Amniotic epithelial cell (primary cell): ENCODE measurements at regions not wholly inside any gene's neighbourhood (a gene's known extent, or its start where the extent isn't known, plus 50 kb on each side); places are given as distances from the start of the nearest gene placed in this dataset.

ENCODE experiments used
- DNase-seq: peaks from one replicate; pipeline ENCODE4 v3.0.0-alpha.2; 2010; ENCODE audit warnings: low read depth

DNA sequence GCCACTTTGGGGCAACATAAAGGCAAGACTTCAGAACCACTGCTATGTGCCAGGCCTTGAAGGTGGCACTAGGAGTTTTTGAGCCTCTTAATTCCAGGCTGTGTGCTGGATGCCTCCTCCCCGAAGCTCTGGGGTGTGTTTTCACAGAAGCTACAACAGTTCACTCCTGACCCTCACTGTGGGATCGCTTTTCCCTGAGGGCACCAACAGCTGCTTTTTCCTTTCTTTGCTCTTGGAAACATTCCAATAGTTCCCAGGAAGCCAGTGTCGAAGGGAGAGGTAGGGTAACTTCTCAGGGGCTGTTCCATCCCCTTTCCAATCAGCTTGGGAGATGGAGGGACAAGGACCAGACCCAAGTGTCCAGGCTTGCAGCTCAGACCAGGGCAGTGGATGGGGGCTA, 153.4 kb downstream of the C1orf94 start:
- DNase-seq = no peak

DNA sequence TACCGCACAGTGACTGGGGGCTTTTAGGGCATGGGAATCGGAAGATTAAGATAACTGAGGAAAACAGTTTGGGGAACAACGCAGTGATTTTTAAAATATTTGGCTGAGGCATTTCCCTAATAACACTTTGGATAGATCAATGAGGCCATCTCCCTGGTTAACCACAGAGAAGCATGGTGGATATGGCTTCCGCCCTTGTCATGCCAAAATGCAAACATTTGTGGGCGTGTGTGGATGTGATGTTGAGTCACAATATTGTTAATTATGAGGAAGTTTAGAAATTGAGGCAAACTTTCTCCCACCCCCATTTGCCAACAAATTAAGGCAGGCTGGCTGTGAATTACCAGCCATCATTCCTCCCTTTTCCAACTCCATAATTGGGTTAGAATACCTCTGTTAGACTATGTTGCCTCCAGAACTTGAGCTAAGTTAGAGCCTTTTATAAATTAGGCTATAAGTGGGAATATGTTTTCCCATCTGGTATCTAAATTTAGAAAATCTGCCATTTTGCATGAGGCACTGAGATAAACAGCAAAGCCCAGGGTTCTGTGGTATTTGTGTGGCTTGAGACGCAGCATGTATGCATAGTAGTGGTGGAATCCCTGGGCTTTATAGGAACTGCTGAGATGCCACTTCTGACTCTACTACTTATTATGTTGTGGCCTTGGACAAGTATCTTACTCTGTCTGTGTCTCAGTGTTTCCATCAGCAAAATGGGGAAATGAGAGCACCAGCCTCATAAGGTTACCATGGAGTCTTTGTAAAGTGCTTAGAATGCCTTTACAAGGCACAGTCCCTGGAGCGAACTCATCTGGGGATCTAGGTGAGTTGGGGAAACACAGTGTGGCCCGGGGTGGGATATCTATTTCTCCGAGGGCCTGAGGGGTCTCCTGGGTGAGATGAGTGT, 154.6 kb downstream of the C1orf94 start:
- no peak for DNase-seq

DNA sequence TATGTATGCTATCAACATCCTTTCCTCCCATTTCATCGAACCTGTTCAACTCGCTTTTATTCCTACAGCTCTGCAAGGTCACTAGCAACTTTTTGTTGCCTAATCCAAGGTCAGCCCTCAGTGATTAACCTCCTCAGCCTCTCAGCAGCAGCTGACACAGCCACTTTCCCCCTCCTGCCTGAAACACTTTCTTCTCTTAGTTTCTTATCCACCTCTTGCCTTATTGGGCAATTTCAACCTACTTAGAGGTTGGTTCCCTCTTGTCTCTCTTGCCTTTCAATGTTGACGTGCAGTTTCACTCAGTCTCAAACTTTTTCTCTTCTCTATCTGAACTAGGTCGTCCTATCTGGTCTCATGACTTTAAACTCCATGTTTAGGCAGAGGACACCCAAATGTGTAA, 156.3 kb downstream of the C1orf94 start:
- DNase-seq = no peak

DNA sequence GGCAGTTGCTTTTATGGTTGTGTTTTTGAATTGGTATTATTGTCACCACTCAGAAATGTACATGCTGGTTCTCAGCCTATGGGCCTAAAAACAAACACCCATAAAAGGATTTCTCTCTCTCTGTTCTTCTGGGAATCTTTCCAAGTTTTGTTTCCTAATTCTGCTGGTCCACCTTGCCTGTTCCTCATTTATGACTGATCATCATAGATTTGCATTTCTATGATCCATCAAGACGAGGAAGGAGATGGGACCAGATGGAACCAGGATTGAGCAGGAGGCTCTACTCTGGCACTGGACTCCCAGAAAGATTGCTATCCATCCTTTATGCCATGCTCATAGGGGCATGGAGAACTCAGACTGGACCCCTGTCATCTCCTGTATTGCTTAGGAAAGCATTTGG, 162.2 kb downstream of the C1orf94 start:
- no peak for DNase-seq

DNA sequence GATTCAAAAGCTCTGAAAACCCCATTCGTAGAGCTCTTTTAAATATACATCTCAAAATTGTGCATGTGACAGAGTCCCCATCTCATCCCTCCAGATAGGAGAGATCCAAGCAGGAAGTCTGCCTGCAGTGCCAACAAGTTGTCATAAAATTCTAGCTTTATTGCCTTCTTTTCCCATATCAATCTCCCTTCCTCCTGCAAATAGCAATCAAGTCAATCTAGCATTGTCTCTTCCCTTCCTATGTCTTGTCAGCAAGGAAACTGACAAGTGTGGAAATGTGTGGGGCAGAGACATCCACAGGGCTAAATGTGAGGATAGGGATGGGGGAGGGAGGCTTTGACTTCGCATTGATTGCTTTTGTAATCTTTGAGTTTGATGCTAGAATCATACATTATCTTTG, 165.2 kb downstream of the C1orf94 start:
- DNase-seq = no peak

DNA sequence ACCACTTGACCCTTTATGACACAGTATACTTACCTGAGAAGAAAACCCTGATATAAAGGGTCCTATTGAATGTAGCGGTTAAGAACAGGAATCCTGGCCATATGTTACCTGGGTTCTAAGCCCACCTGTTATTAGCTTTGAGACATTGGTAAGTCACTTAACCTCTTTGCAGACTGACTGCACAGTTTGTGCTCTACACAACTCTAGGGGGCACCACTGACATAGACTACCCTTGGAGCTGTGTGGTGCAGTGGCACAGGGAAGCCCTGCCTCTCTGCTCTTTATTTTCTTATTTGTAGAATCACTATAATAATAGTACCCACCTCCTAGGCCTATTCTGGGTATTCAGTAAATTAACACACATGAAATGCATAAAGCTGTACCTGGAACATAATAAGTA, 165.6 kb downstream of the C1orf94 start:
- no peak for DNase-seq

DNA sequence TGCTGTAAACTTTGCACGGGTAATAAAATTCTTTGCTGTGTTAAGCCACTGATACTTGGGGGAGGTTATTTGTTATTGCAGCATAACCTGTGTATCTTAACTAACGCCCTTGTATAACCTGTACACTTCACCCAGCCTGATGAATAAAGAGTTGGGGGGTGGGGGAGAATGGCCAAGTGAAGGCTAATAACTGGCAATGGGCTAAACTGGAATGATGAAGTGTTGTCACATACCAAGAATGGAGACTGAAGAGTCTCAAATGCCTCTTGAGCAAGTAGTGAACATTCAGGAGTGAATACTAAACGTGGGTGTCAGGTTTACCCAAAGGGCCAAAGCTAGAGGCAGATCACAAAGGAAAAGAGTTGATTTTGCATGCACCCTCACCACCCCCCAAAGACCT, 169.4 kb downstream of the C1orf94 start:
- DNase-seq = no peak

DNA sequence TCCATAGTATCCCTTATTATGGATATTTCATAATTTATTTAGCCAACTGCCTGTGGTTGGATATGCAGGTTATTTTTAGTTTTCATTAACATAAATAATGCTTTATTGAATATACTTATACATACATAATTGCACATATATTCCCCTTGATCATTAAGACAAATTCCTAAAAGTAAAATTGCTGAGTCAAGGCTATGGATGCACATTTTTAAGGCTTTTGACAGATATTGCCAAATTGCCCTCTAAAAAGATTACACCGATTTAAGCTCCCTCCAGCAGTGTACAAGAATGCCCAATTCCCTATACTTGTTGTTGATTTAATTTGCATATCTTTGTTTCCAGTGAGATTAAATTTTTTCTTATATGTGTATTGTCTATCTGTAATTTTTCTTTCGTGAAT, 176.7 kb downstream of the C1orf94 start:
- DNase-seq = no peak

DNA sequence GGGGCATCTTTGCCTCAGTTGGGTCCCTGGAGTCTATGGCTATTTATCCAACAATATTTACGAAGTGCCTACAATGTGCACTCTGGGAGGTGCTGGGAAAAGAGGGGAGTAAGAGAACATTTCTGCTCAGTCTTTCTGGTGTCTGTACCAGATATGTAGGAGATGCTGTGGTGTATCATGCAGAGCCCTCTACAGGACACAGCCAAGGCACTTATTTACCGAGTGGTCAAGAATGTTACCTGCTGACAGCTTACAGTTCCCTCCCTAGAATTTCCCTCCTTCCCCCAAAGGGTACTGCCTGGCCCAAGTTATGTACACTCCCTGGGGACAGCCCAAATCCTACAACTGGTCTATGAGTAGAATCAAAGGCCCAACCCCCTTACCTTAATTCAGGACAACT, 177.7 kb downstream of the C1orf94 start:
- DNase-seq = no peak

DNA sequence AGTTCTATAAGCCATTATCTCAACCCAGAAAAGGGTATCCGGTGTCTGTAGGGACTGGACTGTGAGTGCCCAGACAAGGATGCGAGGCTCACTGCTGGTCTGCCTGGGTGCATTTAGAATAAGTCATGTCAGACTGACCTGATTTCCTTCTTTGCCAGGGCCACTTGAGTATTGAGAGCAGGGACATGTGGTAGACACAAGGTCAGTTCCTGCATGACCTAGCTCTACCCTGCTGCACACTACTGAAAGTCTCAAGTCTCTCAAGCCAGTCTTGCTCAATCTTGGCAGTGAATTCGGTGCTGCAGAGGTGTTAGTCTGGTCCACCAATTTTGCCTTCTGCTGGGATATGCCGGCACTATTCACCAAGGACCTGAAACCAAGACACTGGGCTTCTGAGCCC, 180.1 kb downstream of the C1orf94 start:
- no peak for DNase-seq

DNA sequence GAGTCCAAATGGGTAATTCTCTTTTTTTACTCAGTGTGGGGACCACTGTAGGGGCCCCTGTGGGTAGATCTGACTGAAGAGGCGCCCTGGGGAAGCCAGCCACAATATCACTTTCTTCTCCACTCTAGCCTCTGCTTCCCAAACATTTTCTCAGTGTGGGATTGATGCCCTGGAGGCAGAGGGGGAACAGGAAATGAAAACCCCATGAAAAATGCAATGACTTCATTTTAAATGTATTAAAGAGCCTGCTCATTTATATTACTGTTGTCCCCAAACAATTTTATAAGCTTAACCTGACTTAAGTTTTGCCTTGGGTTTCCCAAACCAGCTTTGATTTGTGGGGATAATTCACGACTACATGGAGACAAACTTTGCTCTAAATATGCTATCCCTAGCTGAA, 181.9 kb downstream of the C1orf94 start:
- DNase-seq = no peak

DNA sequence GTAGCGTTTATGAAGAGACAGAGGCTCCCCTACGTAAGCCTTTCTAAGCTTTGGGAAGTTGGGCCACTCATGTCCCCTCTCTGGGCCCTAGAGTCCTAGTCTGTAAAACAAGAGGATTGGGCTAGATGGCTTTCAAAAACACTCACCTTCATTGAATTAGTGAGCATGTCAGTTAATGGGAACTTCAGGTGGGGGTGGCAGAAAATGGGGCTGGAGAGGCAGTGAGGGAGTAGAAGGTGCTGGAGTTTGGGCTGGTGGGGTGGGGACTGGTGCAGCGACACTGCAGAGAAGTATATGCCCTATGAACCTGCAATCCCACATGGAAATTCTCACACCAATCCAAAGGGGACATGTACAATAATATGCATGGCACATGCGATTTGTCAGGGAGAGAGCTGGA, 182.7 kb downstream of the C1orf94 start:
- no peak for DNase-seq

DNA sequence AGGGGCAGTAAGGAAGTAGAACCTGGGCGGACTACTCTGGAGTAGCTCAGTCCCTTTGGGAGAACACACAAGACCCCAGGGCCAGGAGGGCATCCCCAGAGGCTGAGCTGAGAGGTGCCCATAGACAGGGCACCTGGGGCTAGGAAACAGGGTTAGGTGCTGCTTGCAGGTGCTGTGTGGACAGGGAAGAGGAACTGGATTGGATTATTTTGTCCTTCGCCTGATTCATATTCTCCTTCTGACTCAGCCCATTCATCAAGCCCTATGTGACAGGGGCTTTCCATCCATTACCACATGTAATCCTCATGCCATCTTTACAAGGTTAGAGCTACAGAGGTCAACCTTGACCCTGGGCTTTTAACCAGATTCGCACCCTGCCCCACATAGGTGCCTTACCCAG, 183.9 kb downstream of the C1orf94 start:
- no peak for DNase-seq

DNA sequence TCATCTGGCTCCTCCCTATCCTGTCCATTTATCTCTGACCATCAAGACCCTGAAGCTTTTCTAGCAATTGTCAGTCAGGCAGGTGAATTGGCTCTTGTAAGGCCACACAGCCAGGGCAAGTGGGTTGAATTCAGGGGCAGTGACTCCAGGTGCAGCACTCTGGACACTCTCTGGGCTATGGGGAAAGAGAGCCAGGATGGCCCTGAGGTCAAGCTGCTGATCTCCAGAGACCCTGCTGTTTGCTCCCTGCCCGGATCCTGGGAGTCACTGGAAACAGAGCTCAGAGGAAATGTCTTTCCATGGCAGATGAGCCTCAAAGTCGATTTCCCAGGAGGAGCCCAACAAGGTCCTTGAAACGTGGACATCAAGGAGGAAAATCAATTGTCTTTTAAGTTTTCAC, 184.4 kb downstream of the C1orf94 start:
- DNase-seq = no peak

DNA sequence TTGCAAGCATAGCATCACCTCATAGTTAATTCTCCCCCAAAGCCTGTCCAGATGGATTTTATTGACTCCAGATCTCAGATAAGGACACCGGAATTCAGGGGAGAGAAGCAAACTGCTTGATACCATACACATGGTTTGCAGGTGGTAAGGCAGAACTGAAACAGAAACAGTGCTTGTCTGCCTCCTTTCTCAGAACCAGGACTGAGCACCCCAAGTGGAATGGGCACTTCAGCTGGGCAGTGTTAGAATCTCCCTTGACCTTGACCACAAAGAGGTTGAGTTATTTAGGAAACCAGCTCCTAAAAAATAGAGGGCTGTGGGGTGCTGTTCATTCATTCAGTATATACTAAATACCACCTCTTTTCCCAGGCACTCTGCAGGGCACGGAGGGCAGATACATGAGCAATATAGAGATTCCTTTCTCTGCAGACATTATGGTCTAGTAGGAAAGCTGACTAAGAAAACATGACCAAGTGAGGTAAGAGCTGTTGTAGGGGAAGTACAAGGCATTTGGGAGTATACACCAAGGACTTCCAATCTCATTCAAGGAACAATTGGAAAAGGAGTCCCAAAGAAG, 185.2 kb downstream of the C1orf94 start:
- DNase-seq = no peak

DNA sequence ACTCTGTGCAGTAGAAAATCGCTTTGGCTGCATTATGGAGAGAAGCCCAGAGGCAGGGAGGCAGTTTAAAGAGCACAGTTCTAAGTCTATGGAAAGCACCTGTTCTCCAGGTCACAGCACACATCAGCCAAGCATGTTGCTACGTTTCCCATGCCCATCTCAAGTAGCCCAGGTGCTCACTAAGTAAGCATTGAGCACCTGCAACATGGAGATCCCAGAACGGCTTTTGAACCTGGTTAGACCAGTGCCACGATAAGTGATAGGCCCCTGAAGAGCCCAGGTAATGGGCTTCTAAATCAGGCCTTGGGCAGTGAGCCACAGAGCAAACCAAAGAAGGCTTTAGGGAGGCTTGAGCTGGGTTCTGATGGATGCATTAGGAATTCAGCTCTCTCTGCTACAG, 186.2 kb downstream of the C1orf94 start:
- DNase-seq = no peak

DNA sequence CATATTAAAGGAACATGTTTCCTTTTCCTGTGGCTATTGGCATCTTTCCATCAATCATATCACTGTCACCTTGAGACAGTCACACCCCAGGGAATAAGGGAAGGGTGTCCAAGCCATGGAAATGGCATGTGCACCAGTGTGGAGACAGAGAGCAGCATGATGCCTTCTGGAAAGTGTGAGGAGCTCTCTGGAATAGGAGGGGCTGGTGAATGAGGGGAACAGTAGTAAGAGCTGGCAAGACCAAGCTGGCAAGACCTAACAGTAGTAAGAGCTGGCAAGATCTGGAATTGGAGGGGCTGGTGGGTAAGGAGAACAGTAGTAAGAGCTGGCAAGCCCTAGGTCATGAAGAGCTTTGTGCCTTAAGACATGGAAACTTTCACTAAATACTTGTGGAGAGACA, 186.7 kb downstream of the C1orf94 start:
- no peak for DNase-seq

DNA sequence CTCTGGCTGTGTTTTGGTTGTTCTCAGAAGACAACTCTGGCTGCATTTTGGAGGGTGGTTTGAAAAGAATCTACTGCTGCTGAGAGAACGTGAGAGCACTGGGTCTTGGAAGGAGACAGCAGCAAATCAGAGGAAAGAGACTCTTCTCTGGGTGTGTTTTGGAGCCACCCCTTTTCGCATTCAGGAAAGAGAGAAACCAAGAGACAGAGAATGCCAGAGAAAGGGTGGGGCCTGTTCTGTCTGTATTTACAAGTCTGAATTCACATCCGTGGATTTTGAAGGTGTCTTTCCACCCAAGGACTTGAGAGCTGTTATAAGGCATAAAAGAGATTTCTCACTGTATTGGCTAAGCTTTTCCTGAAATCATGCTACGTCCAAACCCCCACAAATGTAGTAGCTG, 187.2 kb downstream of the C1orf94 start:
- no peak for DNase-seq

DNA sequence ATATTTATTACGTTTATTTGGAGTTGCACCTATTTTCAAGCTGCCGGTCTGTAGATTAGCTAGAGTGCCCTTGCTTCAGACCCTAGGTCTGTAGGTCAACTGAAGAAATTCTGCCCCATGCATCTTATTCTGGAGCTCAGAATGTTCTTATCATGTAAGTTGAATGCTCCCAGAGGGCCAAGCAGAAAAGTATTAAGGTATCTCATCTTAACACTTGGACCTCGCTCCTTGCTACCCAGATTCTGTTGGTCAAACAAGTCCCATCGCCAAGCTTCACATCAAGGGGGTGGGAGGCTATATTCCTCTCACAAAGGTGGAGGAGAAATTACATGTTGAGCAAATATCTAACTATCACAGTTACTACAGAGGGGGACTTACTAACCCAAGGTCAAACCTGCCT, 187.7 kb downstream of the C1orf94 start:
- no peak for DNase-seq

DNA sequence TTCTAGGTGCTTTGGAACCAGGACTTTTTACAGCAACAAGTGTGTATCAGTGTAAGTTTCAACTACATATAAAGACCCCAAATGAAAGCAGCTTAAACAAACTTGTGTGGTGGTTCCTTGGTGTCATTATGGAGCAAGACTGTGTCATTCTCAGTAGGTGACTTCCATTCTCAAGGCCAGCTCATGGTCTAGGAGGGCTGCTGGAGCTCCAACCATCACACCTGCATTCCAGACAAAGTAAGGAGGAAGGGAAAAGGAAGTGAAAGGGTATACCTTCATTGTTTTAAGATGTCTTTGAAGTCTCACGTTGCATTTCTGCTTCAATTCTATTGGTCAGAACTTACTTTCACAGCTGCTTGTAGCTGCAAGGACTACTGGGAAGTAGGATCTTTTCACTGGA, 188.6 kb downstream of the C1orf94 start:
- no peak for DNase-seq

DNA sequence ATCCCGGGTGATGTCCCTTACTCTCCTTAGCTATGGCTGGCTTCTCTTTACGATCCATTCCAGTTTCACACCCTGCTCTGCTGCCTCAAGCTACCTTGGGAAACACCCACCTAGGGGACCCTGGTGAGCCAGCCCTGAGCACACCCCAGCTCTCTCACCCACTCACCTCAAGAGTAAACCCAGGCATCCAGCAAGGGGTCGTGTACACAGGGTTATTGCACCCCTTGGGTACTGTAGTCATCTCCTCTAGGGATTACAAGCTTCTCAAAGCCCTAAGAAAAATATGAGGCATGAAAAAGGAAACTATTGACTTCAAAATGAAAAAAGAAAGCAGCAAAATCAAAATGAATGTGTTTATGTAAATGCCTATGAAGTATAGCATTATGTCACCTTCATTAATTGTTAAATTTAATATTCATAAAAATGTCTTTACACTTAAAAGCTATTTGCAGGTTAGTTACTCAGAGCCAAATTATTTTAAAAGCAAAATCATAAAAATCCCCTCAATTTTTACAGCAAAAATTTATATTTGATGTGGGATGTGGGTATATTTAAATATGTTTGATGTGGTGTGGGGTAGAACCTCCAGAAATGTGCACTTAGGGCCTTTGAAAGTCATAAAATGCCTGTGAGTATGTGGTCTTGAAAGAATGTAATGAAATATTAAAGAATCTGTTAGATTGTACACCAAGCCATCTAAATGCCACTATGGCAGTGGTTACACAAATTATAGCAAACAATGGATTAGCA, 190.3 kb downstream of the C1orf94 start:
- DNase-seq = no peak

DNA sequence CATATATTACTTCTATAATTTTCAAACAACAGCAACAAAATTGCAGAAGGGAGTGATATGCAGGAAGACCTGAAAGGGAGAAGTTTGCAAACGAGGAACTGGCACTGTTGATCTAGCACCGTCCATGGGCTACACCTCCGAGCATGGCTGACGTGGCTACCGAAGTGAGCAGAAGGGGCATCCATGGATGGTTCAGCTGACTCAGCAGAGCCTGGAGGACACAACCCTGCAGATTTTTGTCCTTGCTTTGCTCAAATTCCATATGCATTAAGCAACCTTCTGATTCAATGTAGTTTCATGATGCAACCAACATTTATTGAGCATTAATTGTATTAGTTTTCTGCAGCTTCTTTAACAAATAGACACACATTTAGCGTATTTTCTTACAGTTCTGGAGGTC, 191.2 kb downstream of the C1orf94 start:
- no peak for DNase-seq
